ENCODE measurements at regions not wholly inside any gene's neighbourhood (a gene's known extent, or its start where the extent isn't known, plus 50 kb on each side); places are given as distances from the start of the nearest gene placed in this dataset.

DNA sequence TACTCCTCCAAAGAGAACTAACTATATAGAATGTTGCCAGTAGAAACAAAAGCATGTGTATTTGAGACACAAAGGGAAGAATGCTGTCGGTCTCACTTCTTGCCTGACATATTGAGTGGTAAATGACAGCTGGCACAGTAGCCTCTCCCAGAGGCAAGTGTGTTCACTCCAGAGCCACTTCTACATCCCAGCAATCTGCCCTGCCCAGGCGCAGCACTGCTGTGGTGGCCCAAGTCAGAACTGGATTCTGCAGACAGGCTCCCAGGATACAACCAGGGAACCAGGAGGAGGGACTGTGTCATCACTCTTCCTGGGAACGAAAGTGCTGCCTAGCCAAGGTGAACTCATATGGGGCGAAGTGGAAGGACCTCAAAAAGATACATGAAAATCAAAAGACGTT is 103.2 kb upstream of the ARMC2 start:
- Histone ChIP-seq H3K4me3 (no peak overlapping the region), H3K36me3 (no peaks in the 10 kb centered on the region), H3K9me3 (replicated peaks) (no peaks in the 10 kb centered on the region), H3K4me1 (peaks cover 5% of the 10 kb centered on the region), H3K27me3 (ENCODE audit: low read depth) (no peaks in the 10 kb centered on the region), H3K27ac (replicated peaks) (no peak overlapping the region)
- intact Hi-C loops (cut with micrococcal nuclease): no loop called here
- no peak for DNase-seq
- TF ChIP-seq, protein P1, sequence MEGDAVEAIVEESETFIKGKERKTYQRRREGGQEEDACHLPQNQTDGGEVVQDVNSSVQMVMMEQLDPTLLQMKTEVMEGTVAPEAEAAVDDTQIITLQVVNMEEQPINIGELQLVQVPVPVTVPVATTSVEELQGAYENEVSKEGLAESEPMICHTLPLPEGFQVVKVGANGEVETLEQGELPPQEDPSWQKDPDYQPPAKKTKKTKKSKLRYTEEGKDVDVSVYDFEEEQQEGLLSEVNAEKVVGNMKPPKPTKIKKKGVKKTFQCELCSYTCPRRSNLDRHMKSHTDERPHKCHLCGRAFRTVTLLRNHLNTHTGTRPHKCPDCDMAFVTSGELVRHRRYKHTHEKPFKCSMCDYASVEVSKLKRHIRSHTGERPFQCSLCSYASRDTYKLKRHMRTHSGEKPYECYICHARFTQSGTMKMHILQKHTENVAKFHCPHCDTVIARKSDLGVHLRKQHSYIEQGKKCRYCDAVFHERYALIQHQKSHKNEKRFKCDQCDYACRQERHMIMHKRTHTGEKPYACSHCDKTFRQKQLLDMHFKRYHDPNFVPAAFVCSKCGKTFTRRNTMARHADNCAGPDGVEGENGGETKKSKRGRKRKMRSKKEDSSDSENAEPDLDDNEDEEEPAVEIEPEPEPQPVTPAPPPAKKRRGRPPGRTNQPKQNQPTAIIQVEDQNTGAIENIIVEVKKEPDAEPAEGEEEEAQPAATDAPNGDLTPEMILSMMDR (IDR thresholded peaks at IDR 0.05; ENCODE audit: borderline replicate concordance): no peak

- no peaks in the 10 kb centered on the region for H3K4me1 ChIP-seq
- H3K9me3 ChIP-seq (replicated peaks): no peaks in the 10 kb centered on the region
- TF ChIP-seq, protein P1 (IDR thresholded peaks at IDR 0.05; ENCODE audit: borderline replicate concordance): no peak
- intact Hi-C loops (cut with micrococcal nuclease): no loop called here
- no peaks in the 10 kb centered on the region for H3K36me3 ChIP-seq
- no peaks in the 10 kb centered on the region for H3K27me3 ChIP-seq (ENCODE audit: low read depth)
- DNase-seq: no peak
- H3K4me3 ChIP-seq: no peak overlapping the region
- H3K27ac ChIP-seq (replicated peaks): no peak overlapping the region
These were observed 102.4 kb upstream of the ARMC2 start for GRCh38 chr6:108745664-108746336.

DNA sequence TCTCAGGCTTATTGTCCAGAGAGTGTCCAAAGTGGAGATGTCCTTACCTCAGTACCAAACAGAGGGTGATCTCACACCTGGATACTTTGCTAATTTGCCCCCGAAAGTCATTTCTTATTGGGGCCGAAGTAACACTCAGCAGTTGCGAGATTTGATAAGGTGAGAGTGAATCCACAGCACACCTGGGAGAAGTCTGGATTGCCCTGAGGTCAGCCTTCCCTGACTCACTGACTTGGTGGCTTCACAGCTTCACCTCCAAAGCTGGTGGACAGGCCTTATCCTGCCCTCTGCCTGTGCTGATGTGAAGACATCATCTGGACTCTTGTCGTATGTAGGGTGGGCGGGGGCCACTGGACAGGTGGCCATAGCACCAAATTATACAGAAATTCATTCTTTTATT is 101.9 kb upstream of the ARMC2 start:
- no peaks in the 10 kb centered on the region for H3K9me3 ChIP-seq (replicated peaks)
- TF ChIP-seq, protein P1 (IDR thresholded peaks at IDR 0.05; ENCODE audit: borderline replicate concordance): no peak
- H3K4me3 ChIP-seq: no peak overlapping the region
- no peak overlapping the region for H3K27ac ChIP-seq (replicated peaks)
- no peaks in the 10 kb centered on the region for H3K36me3 ChIP-seq
- no peaks in the 10 kb centered on the region for H3K4me1 ChIP-seq
- intact Hi-C loops (cut with micrococcal nuclease): no loop called here
- H3K27me3 ChIP-seq (ENCODE audit: low read depth): no peaks in the 10 kb centered on the region
- DNase-seq: no peak

DNA sequence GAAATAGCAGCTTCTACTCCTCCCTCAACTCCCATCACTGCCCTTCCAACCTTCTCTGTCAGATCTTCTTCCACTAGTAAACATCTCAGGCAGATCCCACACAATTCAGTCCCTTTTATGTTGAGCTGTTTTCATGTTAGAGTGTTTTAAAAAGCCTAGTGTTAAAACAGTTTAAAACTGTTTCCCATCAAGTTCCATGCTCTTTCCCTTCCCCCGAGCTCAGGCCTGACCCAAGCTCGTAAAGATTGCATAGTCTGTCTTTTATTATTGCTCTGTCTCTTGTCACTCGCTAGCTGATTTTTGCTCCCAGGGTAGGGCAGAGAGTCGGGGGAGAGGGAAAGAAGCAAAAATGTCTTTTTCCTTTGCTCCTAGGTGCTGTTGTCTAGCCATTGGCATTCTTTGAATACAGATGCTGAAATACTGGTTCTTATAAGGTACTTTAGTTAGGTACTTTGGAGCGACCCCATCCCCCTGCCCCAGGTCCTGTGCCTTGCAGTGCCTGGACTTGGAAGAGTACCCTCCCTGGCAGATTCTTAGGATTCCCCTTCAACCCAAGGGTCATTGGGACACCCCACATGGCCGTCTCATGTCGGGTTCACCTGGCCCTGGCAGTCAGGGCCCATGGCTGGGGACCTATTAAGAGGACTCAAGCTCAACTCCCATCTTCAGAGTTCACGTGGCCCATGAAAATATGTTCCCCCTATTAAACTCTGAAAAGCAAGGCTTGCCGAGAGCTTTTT is 101.2 kb upstream of the ARMC2 start:
- no peak overlapping the region for H3K27ac ChIP-seq (replicated peaks)
- no peaks in the 10 kb centered on the region for H3K9me3 ChIP-seq (replicated peaks)
- H3K36me3 ChIP-seq: no peaks in the 10 kb centered on the region
- no peaks in the 10 kb centered on the region for H3K27me3 ChIP-seq (ENCODE audit: low read depth)
- DNase-seq: no peak
- TF ChIP-seq, protein P1 (IDR thresholded peaks at IDR 0.05; ENCODE audit: borderline replicate concordance): no peak
- H3K4me3 ChIP-seq: no peak overlapping the region
- intact Hi-C loops (cut with micrococcal nuclease): no loop called here
- H3K4me1 ChIP-seq: peaks cover under 1% of the 10 kb centered on the region

DNA sequence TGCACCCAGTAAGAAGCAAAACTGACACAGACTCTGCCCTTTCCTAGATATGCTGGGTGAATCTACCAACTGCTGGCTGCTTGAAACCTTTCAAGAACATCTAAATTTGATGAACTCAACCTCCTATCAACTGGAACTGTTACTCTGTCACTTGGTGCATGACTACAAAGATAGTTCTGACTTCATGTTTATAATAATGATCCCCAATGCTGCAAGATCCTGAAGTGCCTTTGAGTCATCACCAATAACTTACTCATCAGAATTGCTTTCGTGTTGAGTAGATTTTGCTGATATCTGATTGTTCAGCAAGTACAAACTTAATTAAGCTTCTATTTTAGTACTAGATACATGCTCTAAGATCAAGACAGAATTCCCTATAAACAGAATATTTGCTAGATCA is 100.2 kb upstream of the ARMC2 start:
- Histone ChIP-seq H3K36me3 (no peaks in the 10 kb centered on the region), H3K4me1 (peaks cover 11% of the 10 kb centered on the region), H3K27me3 (ENCODE audit: low read depth) (no peaks in the 10 kb centered on the region), H3K4me3 (no peak overlapping the region), H3K27ac (replicated peaks) (no peak overlapping the region), H3K9me3 (replicated peaks) (no peaks in the 10 kb centered on the region)
- TF ChIP-seq, protein P1 (IDR thresholded peaks at IDR 0.05; ENCODE audit: borderline replicate concordance): no peak
- DNase-seq: no peak
- intact Hi-C loops (cut with micrococcal nuclease): no loop called here
